ENCODE measurements at regions not wholly inside any gene's neighbourhood (a gene's known extent, or its start where the extent isn't known, plus 50 kb on each side); places are given as distances from the start of the nearest gene placed in this dataset.
"Not testable (repeated sequence)": the region's sequence is repeated elsewhere in the genome, so short reads cannot be mapped to it uniquely, and the experiment has no call there.

DNA sequence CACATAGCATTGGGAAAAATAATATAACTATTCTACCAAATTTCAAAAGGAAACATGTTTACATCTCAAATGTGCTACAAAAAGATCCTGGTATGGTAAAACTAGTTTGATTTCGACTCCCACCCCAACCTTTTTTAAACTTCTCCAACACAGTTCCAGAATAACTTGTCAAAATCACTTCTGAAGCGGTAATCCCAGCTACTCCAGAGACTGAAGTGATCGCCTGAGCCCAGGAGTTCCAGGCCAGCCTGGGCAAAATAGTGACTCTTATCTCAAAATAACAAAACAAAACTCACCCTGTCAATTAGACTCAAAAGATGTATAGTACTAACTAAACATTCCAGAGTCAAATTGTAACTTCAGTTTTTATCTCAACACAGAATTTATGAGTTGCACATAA, 71.3 kb upstream of the RNF38 start:
- H3K27me3 ChIP-seq = no peaks in the 10 kb centered on the region
- peak overlapping the region; percentile 35 for H3K4me3 ChIP-seq
- H3K9me3 ChIP-seq = no peaks in the 10 kb centered on the region
- WGBS = 48% methylated on average over 3 of the region's 3 CpGs
- no peaks in the 10 kb centered on the region for H3K36me3 ChIP-seq
- TF ChIP-seq CTCF (IDR thresholded peaks at IDR 0.05) = no peak
- TF ChIP-seq EP300 (IDR thresholded peaks at IDR 0.05) = no peak
- no peak for TF ChIP-seq POLR2A (IDR thresholded peaks at IDR 0.05)
- TF ChIP-seq POLR2AphosphoS5 (IDR thresholded peaks at IDR 0.05) = no peak
- DNase-seq (ENCODE audit: low spot score in 2 of 2) = no peak
- H3K27ac ChIP-seq = peak overlapping the region; percentile 78
- H3K4me1 ChIP-seq = peaks cover 16% of the 10 kb centered on the region

DNA sequence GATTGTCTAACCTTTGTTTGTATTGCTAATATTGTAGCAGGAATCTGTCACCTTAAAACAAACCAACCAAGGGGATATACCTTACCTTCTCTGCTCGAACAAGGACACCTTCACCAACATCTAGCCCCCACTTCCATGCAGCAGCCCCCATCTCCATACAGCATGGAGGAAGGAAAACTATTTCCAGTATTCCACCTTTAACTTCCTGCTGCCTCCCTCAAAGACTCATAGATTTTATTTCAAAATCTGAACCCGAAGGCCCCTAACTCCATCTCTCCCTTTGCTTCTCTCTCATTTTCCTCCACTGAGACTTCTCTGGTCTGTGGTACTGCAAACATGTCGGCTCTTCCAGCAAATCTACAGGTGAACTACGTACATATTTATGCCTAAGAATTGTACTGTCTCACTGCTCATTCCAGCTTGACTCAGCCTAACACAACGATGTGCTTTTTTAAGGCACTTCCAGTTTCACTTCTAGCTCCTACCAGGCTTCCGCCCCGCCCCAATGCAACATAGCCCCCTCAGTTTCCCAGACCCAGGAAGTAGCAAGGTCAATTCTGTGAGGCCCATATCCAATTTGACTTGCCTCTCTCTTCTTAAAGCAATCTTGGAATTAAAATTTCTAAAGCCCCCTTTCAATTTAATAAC, 70.7 kb upstream of the RNF38 start:
- H3K27me3 ChIP-seq = no peaks in the 10 kb centered on the region
- DNase-seq (ENCODE audit: low spot score in 2 of 2) = no peak
- peaks cover 16% of the 10 kb centered on the region for H3K4me1 ChIP-seq
- TF ChIP-seq POLR2AphosphoS5 (IDR thresholded peaks at IDR 0.05) (no peak), EP300 (IDR thresholded peaks at IDR 0.05) (no peak), POLR2A (IDR thresholded peaks at IDR 0.05) (no peak), CTCF (IDR thresholded peaks at IDR 0.05) (no peak)
- H3K9me3 ChIP-seq = no peaks in the 10 kb centered on the region
- H3K4me3 ChIP-seq = peak overlapping the region; percentile 35
- peak overlapping the region; percentile 78 for H3K27ac ChIP-seq
- H3K36me3 ChIP-seq = no peaks in the 10 kb centered on the region
- WGBS = 12% methylated on average over 7 of the region's 7 CpGs

GRCh38 chr9:36463467-36463866, 63.4 kb upstream of the RNF38 start:
- no peak overlapping the region for H3K4me3 ChIP-seq
- no peaks in the 10 kb centered on the region for H3K9me3 ChIP-seq
- DNase-seq (ENCODE audit: low spot score in 2 of 2) = no peak
- no peaks in the 10 kb centered on the region for H3K27me3 ChIP-seq
- H3K4me1 ChIP-seq = peaks cover 12% of the 10 kb centered on the region
- no peak overlapping the region for H3K27ac ChIP-seq
- 92% methylated on average over 2 of the region's 2 CpGs for WGBS
- no peak for TF ChIP-seq POLR2AphosphoS5 (IDR thresholded peaks at IDR 0.05)
- no peak for TF ChIP-seq CTCF (IDR thresholded peaks at IDR 0.05)
- no peak for TF ChIP-seq POLR2A (IDR thresholded peaks at IDR 0.05)
- TF ChIP-seq EP300 (IDR thresholded peaks at IDR 0.05) = no peak
- peaks cover under 1% of the 10 kb centered on the region for H3K36me3 ChIP-seq

- H3K27me3 ChIP-seq = no peaks in the 10 kb centered on the region
- H3K4me1 ChIP-seq = peaks cover 12% of the 10 kb centered on the region
- H3K9me3 ChIP-seq = no peaks in the 10 kb centered on the region
- no peak overlapping the region for H3K27ac ChIP-seq
- DNase-seq (ENCODE audit: low spot score in 2 of 2) = no peak
- 94% methylated on average over 4 of the region's 4 CpGs for WGBS
- no peak for TF ChIP-seq POLR2AphosphoS5 (IDR thresholded peaks at IDR 0.05)
- TF ChIP-seq EP300 (IDR thresholded peaks at IDR 0.05) = no peak
- no peak for TF ChIP-seq CTCF (IDR thresholded peaks at IDR 0.05)
- no peak for TF ChIP-seq POLR2A (IDR thresholded peaks at IDR 0.05)
- H3K4me3 ChIP-seq = no peak overlapping the region
- peaks cover 8% of the 10 kb centered on the region for H3K36me3 ChIP-seq
These were observed 62.2 kb upstream of the RNF38 start for GRCh38 chr9:36462245-36462644.

- Histone ChIP-seq H3K4me3 (no peak overlapping the region), H3K27me3 (no peaks in the 10 kb centered on the region), H3K4me1 (peaks cover 12% of the 10 kb centered on the region), H3K36me3 (peaks cover 8% of the 10 kb centered on the region), H3K9me3 (no peaks in the 10 kb centered on the region), H3K27ac (no peak overlapping the region)
- DNase-seq (ENCODE audit: low spot score in 2 of 2) = no peak
- no peak for TF ChIP-seq POLR2AphosphoS5 (IDR thresholded peaks at IDR 0.05)
- TF ChIP-seq EP300 (IDR thresholded peaks at IDR 0.05) = no peak
- no peak for TF ChIP-seq POLR2A (IDR thresholded peaks at IDR 0.05)
- no peak for TF ChIP-seq CTCF (IDR thresholded peaks at IDR 0.05)
These were observed 61.3 kb upstream of the RNF38 start for GRCh38 chr9:36461323-36461722.

DNA sequence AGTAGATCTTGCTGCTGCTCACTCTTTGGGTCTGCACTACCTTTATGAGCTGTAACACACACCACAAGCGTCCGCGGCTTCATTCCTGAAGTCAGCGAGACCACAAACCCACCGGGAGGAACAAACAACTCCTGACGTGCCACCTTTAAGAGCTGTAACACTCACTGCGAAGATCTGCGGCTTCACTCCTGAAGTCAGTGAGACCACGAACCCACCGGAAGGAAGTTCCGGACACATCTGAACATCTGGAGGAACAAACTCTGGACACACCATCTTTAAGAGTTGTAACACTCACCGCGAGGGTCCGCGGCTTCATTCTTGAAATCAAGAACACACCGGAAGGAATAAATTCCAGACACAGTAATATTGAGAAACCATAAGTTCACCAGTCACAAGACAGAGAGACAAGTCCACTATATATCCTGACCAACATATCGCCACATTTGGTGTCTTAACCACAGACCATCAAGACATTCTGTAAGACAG, 58.4 kb upstream of the RNF38 start:
- not testable (repeated sequence) for DNase-seq (ENCODE audit: low spot score in 2 of 2); H3K27me3 ChIP-seq; H3K9me3 ChIP-seq; H3K4me3 ChIP-seq; H3K36me3 ChIP-seq; H3K27ac ChIP-seq
- H3K4me1 ChIP-seq = peaks cover 12% of the 10 kb centered on the region
- 93% methylated on average over 17 of the region's 17 CpGs for WGBS
